SK-N-SH (cell line): ENCODE measurements at regions not wholly inside any gene's neighbourhood (a gene's known extent, or its start where the extent isn't known, plus 50 kb on each side); places are given as distances from the start of the nearest gene placed in this dataset.

Source experiments
- SIN3A ChIP-seq: IDR thresholded peaks from 2 replicates; pipeline ENCODE4 v1.6.1; 2012; ENCODE audit warnings: low read depth, mild to moderate bottlenecking, low read length, moderate library complexity, borderline replicate concordance
- TAF1 ChIP-seq: IDR thresholded peaks from 2 replicates; pipeline ENCODE4 v1.6.1; 2012; ENCODE audit warnings: low read depth, mild to moderate bottlenecking, low read length, moderate library complexity, borderline replicate concordance
- TF ChIP-seq, protein P1 (sequence below): fragments of 200-600 bp; sonication (generic); IDR thresholded peaks from 2 replicates; pipeline ENCODE4 v1.6.1; 2017; ENCODE audit warnings: antibody characterized with exemption, mild to moderate bottlenecking, moderate library complexity
- TF ChIP-seq, protein P2 (sequence below): fragments of 150-350 bp; IDR thresholded peaks from 2 replicates; pipeline ENCODE4 v1.6.1; 2017; ENCODE audit warnings: antibody characterized with exemption, low read length, low read depth, borderline replicate concordance
- TF ChIP-seq, protein P3 (sequence below): IDR thresholded peaks from 2 replicates; pipeline ENCODE4 v1.6.1; 2012; ENCODE audit warnings: mild to moderate bottlenecking, low read depth, low read length, moderate library complexity
- TF ChIP-seq, protein P4 (sequence below): IDR thresholded peaks from 2 replicates; pipeline ENCODE4; 2012

DNA sequence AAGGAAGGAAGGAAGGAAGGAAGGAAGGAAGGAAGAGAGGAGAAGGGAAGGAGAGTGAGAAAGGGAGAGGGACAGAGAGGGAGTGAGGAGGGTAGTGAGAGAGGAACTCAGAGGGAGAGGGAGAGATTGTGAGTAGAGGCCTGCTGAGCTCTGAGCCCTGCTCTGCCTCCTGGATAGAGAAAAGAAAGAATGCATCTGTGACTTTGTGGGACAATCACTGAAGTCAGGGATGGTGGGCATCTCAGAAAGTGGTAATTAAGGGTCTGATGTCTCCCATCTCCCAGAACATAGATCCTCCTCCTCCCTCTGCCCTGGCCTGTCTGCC, 142.9 kb upstream of the BANK1 start:
- TF ChIP-seq, protein P1, sequence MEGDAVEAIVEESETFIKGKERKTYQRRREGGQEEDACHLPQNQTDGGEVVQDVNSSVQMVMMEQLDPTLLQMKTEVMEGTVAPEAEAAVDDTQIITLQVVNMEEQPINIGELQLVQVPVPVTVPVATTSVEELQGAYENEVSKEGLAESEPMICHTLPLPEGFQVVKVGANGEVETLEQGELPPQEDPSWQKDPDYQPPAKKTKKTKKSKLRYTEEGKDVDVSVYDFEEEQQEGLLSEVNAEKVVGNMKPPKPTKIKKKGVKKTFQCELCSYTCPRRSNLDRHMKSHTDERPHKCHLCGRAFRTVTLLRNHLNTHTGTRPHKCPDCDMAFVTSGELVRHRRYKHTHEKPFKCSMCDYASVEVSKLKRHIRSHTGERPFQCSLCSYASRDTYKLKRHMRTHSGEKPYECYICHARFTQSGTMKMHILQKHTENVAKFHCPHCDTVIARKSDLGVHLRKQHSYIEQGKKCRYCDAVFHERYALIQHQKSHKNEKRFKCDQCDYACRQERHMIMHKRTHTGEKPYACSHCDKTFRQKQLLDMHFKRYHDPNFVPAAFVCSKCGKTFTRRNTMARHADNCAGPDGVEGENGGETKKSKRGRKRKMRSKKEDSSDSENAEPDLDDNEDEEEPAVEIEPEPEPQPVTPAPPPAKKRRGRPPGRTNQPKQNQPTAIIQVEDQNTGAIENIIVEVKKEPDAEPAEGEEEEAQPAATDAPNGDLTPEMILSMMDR, result no peak
- TF ChIP-seq TAF1, result no peak
- TF ChIP-seq, protein P2, sequence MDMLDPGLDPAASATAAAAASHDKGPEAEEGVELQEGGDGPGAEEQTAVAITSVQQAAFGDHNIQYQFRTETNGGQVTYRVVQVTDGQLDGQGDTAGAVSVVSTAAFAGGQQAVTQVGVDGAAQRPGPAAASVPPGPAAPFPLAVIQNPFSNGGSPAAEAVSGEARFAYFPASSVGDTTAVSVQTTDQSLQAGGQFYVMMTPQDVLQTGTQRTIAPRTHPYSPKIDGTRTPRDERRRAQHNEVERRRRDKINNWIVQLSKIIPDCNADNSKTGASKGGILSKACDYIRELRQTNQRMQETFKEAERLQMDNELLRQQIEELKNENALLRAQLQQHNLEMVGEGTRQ, result no peak
- TF ChIP-seq, protein P3, sequence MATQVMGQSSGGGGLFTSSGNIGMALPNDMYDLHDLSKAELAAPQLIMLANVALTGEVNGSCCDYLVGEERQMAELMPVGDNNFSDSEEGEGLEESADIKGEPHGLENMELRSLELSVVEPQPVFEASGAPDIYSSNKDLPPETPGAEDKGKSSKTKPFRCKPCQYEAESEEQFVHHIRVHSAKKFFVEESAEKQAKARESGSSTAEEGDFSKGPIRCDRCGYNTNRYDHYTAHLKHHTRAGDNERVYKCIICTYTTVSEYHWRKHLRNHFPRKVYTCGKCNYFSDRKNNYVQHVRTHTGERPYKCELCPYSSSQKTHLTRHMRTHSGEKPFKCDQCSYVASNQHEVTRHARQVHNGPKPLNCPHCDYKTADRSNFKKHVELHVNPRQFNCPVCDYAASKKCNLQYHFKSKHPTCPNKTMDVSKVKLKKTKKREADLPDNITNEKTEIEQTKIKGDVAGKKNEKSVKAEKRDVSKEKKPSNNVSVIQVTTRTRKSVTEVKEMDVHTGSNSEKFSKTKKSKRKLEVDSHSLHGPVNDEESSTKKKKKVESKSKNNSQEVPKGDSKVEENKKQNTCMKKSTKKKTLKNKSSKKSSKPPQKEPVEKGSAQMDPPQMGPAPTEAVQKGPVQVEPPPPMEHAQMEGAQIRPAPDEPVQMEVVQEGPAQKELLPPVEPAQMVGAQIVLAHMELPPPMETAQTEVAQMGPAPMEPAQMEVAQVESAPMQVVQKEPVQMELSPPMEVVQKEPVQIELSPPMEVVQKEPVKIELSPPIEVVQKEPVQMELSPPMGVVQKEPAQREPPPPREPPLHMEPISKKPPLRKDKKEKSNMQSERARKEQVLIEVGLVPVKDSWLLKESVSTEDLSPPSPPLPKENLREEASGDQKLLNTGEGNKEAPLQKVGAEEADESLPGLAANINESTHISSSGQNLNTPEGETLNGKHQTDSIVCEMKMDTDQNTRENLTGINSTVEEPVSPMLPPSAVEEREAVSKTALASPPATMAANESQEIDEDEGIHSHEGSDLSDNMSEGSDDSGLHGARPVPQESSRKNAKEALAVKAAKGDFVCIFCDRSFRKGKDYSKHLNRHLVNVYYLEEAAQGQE, result no peak
- no peak for TF ChIP-seq SIN3A
- TF ChIP-seq, protein P4, sequence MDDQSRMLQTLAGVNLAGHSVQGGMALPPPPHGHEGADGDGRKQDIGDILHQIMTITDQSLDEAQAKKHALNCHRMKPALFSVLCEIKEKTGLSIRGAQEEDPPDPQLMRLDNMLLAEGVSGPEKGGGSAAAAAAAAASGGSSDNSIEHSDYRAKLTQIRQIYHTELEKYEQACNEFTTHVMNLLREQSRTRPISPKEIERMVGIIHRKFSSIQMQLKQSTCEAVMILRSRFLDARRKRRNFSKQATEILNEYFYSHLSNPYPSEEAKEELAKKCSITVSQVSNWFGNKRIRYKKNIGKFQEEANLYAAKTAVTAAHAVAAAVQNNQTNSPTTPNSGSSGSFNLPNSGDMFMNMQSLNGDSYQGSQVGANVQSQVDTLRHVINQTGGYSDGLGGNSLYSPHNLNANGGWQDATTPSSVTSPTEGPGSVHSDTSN, result no peak
